ENCODE measurements at regions not wholly inside any gene's neighbourhood (a gene's known extent, or its start where the extent isn't known, plus 50 kb on each side); places are given as distances from the start of the nearest gene placed in this dataset.

DNA sequence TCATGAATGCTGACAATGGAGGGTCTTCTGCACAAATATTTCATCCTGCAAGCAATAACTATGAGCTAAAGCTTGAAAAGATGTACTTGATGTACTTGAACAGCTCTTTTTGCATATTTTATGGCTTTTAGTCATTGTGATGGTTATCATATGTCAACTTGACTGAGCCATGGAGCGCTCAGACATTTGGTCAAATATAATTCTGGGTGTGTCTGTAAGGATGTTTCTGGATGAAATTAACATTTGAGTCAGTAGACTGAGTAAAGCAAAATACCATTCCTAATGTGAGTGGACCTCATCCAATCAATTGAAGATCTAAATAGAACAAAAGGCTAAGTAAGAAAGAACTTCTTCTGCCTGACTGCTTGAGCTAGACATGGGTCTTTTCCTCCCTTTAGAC is 509.0 kb downstream of the BCL11A start:
- no peak for DNase-seq

DNA sequence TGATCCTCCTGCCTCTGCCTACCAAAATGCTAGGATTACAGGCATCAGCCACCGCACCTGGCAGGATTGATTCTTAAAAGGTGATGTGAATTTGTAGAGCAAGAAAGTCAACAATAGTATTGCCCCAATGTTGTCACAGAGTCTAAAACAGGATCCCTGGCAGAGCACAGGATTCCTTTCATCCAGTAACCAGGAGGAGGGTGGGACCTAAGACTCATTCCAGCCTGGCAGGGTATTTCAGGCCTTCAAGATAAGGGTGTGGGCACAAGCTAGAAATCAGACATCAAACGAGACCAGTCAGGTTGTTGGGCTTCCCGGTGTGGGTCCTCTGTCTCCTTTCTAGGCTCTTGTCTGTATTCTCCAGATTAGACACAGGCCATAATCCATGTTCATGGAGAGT is 511.4 kb downstream of the BCL11A start:
- DNase-seq, result no peak

DNA sequence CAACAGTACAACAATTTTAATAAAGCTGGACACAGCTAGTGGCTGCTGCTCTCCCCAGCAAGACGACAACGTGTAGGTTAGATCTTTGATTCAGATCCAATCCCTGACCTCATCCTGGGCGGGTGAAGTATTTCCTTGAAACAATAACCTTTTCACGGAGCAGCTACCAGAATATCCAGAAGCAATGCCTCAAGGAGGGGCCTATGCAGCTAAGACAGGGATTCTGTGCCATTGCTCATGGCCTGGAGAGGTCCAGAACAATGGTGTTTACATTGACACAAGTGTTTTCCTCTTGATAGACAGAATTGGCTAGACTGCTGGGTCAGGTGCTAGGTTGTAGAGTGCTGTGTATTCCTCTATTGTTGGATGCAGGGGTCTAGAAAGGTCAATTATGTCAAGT is 520.1 kb downstream of the BCL11A start:
- DNase-seq, result no peak

DNA sequence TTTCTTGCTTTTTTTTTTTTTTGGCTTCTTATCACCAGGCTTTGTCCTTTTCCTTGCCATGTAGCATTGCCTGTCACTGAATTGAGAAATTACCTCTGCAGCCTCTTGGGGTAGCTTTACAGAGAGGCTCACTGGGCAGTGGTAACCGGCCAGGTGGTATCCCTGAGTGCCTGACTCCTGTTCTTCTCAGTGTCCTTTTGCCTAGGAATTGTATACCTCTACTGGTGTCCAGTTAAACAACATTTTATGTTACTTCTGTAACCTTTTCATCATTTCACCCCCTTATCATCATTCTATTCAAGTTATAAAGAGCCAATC is 523.9 kb downstream of the BCL11A start:
- DNase-seq, result no peak

DNA sequence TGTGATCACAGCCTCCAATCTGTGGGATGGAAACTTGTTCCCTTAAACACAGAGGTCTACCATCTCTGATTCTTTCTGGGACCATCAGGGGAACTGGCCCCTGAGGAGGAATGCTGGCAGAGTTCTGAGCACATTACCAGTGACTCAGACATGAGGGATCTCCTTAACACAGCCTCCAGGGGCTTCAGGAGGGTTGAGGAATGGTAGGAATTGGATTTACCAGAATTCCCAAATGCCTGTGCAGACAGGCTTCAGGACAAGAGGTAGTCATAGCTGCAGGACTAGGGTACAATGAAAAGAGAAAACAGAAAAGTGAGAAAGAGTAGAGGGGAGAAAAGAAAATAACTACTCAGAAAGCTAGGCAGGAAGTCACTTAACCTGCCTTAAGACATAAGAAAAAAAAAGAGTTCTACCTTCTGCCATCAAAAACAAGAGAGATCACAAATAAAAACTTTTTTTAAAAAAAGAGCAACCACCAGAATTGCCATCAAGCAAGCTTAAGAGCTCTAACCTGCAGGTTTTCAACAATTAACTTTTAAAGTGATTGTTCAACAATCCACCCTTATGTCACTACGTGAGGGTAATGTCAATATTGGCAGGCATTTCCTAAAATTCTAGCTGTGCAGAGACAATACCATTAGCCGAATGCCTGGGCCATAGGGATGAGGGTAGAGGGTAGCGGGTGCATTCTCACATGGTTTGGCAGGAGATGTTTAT is 524.4 kb downstream of the BCL11A start:
- no peak for DNase-seq

DNA sequence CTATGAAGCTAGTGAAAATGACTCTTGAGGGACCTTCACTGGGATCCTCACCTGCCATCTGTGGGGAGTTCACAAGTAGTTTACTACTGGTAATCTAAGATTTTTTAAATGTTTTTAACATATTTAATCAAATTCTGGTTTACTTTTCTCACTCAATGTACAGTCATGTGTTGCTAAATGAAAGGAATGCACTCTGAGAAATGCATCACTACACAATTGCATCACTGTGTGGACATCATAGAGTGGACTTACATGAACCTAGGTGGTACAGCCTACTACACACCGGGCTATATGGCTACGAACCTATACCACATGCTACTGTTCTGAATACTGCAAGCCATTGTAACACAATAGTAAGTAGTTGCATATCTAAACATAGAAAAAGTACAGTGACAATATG is 528.0 kb downstream of the BCL11A start:
- DNase-seq, result no peak

DNA sequence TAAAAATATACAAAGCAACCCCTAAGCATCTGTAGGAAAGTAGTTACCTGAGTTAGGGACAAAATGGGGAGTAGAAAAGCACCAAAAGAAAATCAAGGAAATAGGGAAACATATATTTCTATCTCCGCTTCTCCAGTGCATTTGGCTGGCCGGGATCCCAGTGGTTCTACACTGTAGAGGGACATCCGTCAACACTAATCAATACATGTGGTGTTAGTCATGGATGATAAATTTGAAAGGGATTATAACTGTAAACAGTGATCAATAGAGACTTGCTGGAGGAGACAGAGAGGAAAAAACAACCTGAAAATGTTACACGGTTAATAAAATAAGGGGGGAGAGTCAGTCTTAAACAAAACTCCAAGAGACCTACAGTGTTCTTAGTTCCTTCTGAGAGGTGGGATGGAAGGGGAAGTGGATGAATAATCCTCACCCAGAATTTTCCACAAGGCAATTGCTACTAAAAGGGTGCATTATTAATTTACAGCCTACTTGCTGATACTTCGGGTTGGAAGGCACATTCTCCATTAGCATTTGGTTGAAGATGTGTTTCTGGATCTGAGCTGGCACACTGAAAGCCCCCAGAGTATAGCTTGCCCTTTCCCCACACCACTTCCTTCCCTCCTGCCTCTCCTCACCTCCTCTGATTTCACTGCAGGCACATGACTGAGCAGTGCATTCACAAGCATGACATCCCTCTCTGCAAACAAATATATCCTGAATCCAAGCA is 530.0 kb downstream of the BCL11A start:
- no peak for DNase-seq

DNA sequence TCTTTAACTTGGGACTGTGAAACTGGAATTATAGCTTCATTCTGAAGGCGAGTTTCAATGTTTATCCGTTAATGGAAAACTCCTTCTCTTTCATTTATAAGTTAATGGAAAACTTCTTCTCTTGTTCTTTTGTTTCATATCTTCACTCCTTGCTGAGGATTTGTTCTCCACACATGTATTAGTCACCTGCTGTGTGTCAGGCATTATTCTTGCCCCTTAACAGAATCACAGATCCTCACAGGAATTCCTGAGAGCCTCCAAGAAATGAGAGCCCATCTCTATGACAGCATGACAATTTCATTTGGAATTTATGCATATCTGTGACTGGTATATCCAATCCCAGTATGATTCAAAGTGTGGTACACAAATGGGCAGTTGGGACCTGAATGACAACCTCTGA is 545.8 kb downstream of the BCL11A start:
- DNase-seq, result no peak

DNA sequence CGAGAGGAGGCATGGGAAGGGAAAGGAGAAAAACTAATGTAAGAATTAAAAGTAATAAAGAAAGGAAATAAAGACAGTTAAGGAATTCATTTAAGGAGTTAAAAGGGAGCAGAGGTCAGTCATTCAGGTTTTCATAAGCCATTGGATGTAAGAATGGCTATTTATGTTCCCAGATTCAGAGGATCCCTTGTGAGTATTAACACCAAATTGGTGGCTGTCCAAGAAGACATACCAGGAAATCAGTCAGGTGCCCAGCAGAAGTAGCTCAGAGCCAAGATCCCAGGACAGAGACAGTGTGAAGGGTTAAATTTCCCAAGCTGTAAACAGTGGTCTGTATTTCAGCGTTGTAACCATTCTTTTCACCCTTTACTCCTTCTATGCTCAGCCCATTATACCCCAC is 550.4 kb downstream of the BCL11A start:
- no peak for DNase-seq

DNA sequence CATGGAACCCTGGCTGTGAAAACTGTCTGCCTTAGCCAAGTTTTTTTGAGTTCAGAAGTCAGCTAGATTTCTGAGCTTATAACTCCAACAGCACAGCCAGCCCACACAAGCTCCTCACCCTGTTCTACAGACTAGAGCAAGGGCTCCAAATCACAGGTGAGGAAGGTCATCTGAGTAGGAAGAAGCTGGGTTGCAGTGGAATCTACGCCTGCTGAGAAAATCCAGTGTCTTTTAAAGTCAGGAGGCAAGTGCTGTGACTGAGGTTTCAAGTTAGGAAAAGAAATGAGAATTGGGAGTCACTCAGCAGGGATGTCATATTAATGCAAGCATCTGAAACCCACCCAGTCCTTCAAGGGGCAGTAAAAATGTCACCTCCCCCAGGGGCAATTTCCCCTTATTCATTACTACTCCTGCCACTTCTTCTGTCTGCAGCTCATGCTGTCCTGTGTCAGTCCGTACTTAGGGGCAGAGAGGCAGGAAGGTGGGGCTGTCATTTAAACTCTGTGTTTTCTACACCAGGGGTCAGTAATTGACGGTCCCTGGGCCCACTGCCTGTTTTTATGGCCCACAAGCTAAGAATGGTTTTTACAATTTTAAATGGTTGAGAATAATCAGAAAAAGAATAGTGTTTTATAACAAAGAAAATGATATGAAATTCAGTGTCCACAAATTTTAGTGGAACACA is 551.1 kb downstream of the BCL11A start:
- DNase-seq, result no peak

DNA sequence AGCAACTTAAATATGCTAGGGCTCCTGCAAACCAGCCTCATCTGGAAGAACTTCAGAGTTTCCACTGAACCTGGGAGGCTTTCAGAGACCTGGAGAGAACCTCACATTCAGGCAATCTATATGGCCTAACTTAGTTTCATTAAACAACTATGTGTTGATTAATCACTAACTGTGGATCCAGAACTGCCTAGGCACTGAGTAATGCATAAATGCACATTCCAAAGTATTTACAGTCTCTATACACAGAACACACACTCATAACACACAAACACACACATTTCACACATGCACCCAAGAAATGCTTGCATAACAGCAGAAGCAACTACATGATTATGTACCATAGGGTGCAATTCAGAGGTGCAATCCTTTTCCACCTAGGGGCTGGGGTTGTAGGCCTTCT is 552.8 kb downstream of the BCL11A start:
- DNase-seq, result no peak

DNA sequence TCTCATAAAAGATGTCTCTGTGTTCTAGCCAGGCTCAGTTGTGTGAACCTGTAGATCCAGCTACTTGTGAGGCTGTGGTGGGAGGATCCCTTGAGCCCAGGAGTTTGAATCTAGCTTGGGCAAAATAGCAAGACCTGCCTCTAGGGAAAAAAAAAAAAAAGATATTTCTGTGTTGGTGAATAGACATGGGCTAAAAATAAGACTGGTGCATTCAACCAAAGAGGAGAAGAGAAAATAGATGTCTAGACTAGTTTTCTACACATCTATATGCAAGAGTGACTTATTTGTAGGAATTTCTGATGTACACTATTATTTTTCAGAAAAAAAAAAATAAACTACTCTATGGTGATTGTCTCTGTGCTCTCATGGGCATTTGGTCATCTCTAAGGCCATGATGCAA is 555.1 kb downstream of the BCL11A start:
- DNase-seq, result no peak

DNA sequence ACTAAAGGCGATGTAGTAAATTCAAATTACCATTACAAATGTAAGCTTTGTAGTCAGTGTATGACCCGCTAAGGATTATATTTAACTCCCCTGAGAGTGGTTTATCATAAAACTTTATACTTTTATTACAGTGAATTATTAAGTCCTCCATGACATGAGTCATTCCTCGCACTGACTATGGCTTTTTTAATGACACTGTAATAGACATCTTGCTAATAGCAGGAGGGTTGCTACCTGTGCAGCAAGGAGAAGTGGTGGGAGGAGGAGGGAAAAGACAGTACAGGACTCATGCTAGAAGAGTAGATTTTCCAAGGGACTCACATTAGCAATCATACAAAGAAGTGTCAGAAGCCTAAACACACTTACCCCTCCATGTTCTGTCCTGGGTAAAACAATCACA is 556.1 kb downstream of the BCL11A start:
- no peak for DNase-seq

DNA sequence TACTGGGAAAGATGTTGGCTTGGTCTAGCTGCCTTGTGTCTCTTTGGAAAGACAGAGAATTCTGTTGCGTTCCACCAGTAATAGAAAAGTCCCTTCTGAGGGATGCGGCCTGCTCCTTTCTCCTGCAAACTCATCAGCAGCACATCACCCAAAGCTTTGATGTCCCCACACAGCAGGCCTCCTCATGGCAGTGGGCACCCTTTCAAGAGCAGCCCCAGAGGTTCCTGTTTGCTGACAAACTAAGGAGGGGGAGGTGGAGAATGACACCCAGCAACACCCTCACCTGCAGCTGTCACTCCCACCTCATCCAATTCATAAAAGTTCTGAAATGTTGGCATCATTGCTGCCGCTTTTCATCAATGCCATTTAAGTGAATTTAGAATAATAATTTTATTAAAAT is 556.6 kb downstream of the BCL11A start:
- no peak for DNase-seq

DNA sequence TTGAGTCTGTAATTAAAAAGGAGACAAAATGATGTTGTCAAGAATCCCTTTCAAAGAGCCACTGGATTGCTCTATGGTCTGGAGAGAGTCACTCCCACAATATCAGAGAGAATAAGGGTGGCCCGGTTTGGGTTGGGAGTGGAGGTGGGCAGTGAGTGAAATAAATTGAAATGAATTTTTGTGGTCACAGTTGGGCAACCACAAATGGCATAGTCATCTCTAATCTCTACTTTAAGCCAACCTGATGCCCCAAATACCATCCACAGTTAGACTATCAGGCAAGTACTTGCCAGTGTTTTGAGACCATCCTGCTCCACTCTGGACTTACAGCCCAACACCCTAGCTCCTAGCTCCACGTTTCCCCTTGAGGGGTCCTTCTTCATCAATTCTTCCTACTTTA is 559.7 kb downstream of the BCL11A start:
- no peak for DNase-seq

DNA sequence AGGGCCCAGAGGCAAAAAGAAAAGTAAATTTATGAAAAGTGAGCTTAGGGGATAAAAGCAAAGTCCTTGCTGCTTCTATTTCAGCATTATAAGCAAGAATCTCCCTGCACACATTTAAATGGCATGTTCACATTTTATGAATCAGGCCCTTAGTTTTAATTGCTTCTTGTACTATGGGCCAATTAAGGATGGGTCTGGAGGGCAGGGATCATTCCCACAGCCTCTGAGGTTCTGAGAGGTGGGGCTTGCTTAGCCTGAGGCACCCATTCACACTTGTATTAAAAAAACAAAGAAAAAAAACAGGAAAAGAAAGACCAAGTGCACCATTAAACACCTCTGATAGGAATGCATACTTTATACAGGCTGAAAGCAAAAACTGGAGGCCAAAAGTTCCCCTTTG is 565.1 kb downstream of the BCL11A start:
- no peak for DNase-seq

DNA sequence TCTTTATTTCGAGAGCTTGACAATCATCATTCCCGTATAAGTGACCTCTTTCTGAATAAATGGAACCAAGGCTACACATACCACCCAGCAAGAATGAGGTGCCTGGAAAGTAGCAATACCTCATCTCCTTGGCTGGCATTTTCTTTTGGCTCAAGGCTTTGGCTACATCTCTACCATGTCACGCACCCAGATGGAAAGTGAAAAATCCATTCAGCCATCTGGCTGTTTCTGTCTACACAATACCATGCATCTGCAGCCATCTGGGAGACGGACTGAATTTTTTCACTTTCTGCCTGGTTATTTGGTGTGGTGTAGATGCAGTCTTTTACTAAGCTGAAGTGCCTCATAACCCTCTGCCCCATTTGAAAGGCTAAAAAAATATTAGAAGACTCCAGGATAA is 566.9 kb downstream of the BCL11A start:
- no peak for DNase-seq

DNA sequence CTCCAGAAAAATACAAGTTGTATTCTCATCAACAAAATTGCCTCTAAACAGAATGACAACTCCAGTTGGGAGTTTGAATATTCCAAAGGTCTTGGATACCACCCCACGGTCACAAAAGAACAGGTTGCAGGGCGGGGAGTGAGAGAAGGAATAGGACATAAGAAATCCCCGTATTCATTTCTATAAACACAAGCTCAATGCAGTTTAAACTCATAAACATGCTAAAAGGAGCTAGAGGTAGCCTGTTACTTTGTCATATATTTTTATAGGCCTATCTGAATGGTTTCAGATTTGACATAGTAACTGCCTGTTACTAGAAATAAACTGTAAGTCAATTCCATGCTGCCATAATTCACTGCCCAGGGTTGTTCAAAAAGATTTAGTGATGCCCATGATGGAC is 567.5 kb downstream of the BCL11A start:
- no peak for DNase-seq

DNA sequence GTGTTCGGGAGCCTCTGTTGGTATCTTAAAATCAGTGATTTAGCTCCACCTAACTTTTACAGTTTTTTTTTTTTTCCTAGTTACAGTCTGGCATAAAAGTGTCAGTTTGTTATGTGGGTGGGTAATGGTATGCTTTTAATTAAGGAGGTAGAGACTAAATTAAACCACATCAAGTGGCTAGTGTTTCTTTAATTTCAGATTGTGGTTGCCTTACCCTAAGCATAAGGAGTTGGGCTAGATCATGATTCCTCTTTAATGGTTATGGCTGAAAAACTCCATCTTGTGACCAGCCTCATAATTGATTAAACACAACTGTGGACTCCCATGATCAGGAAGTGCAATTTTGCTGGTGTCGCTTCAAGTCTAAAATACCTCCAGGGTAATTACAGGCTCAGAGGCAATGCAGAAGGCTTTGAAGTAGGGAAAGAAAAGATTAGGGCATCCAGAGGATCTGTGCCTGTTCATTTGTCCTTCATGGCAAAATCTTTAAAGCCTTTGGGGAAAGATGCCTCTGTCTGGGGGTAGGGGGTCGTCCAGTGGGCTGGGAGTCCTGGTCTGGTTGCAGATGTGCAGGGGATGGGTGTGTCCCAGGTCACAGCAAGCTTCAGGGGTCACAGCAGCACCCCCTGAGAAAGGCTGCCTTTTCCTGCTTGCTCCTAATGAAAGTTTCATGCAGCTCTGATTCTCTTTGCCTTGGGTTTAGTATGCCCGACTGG is 579.2 kb downstream of the BCL11A start:
- DNase-seq, result no peak

DNA sequence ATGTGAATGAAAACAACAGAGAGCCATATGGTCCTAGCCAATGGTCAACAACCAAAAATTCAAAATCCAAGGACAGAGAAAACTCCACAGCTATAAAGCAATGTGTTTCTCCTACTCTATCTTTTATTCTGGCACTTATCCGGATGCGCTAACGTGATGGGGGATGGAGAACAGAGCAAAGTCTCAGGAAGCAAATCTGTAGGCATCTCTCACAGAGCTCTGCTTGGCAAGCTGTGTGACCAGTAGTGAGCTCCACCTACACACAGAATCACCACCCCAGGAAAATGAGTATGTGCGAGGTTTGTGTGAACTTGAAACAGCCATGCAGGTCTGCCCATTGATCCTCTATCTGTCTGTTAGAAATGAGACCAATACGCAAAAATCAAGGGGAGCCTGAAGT is 584.3 kb downstream of the BCL11A start:
- DNase-seq, result no peak

DNA sequence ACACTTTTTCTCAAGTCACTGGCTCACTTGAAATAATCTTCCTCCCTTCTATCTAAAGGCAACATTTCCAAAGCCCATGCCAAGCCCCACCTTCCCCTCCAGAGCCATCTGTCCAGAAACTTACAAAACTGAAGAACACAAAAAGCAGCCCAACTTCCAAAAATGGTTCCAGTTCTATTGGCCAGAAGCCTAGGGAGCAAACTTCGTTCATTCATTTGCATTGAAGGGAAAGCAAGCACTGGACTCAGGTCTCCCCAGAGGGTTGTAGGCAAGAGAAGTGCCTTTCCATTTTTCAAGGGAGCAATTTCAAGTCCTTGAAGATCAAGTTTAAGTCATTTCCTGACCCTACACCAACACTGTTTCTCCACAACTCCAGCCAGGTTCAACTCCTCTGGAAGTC is 585.0 kb downstream of the BCL11A start:
- DNase-seq, result no peak

DNA sequence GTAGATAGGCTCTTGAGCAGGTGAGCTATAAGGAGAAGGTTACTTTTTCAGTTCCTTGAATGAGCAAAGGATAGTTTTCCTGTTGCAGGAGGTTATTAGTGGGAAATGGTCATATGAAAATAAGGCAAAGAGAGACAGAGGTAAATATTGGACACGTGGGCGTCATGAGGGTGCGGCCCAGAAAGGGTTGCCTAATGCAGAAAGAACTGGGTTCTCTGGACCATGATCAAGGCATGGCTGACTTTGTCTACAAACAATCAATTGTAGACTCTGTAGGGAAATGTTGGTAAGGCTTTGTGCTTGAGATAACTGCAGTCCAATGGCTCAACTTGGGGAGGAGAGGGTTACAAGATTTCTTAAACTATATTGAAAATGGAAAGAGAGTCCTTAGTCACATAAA is 585.8 kb downstream of the BCL11A start:
- no peak for DNase-seq

DNA sequence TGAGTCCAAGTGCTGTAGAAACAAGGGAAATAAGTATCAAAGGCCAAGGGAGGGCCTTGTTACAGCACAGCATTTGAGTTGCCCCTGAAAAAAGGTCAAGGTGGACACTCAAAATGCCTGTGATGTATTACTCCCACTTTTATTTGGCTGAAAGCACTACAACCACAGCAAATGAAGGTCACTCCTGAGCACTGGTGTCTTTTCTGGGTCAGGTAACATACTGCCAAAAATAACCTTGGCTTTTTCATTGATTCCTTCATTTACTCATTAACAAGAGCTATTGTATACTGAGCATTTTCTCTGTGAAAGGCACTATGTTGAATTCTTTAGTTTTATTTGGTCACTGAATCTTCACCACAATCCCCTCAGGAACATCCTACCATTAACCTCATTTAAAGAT is 590.3 kb downstream of the BCL11A start:
- DNase-seq, result no peak

DNA sequence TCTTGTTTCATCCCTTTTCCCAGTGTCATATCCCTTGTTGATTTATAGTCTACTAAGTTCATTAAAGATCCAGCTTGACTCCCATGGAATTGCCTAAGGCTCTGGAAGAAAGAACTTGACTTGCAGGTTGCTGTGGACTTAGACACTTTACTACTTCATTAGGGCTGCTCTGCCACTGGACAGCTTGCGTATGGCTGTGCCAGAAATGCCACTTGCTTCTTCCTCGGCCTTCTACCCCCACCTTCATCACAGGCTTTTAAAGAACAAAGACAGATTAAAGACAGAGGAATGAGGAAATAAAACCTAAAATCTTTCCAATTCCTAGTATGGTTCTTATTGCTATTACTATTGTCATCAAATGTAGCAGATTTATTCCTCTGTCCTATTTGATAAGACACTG is 591.7 kb downstream of the BCL11A start:
- no peak for DNase-seq
